SK-N-SH (cell line): ENCODE measurements at regions not wholly inside any gene's neighbourhood (a gene's known extent, or its start where the extent isn't known, plus 50 kb on each side); places are given as distances from the start of the nearest gene placed in this dataset.

Source experiments
- CTCF ChIA-PET: fragments of 300-600, 350-600 bp; formaldehyde crosslinking; extraction: SDS; loops from one replicate; lab custom pipeline; 2021; lab: Yijun Ruan, JAX
- POLR2A ChIA-PET: fragments of 350-600 bp; sonication (Branson Sonifier 250); formaldehyde crosslinking; extraction: SDS; loops from one replicate; lab custom pipeline; 2020; ENCODE audit warnings: antibody characterized with exemption, inconsistent platforms; lab: Yijun Ruan, JAX
- DNase-seq: peaks from one replicate; pipeline ENCODE4 v3.0.0; 2012
- H2AFZ ChIP-seq: fragments of 200-600 bp; sonication (generic); 2 replicates; pipeline ENCODE4 v1.8.1; 2016; ENCODE audit warnings: antibody characterized with exemption, mild to moderate bottlenecking, low read depth
- H3F3A ChIP-seq: fragments of 200-600 bp; sonication (generic); replicated peaks from 2 replicates; pipeline ENCODE3; 2016; ENCODE audit warnings: antibody characterized with exemption, mild to moderate bottlenecking; ENCODE audit not compliant: insufficient read depth
- H3K27ac ChIP-seq, 2 experiments: fragments of 200-500 bp in 1 of 2; fragments of 200-600 bp in 1 of 2; sonication (Bioruptor generic) in 1 of 2; sonication (generic), shearing (Covaris generic) in 1 of 2; 2 replicates each; pipeline versions ENCODE4 v1.5.1 to v1.6.1; 2014 to 2016; ENCODE audit warnings: low read depth in 2 of 2, inconsistent platforms in 1 of 2, low read length in 1 of 2, mild to moderate bottlenecking in 1 of 2, mixed read lengths in 1 of 2
- H3K27me3 ChIP-seq: fragments of 200-600 bp; sonication (generic), shearing (Covaris generic); 2 replicates; pipeline ENCODE4 v1.6.1; 2016; ENCODE audit warnings: mixed run types; ENCODE audit not compliant: insufficient read depth
- H3K36me3 ChIP-seq, 2 experiments: fragments of 200-500 bp in 1 of 2; fragments of 200-600 bp in 1 of 2; sonication (Bioruptor generic) in 1 of 2; sonication (generic) in 1 of 2; replicated peaks in 1 of 2; 2 replicates each; pipeline versions ENCODE3 to v1.5.1; 2014 to 2016; ENCODE audit warnings: low read length in 1 of 2, mild to moderate bottlenecking in 1 of 2; ENCODE audit not compliant: insufficient read depth in 2 of 2, control insufficient read depth in 1 of 2
- H3K4me1 ChIP-seq, 2 experiments: fragments of 200-500 bp in 1 of 2; fragments of 200-600 bp in 1 of 2; sonication (Bioruptor generic) in 1 of 2; sonication (generic), shearing (Covaris generic) in 1 of 2; 2 replicates each; pipeline versions ENCODE4 v1.5.1 to v1.6.1; 2014 to 2016; ENCODE audit warnings: low read depth in 1 of 2, low read length in 1 of 2, mixed run types in 1 of 2; ENCODE audit not compliant: insufficient read depth in 2 of 2, control insufficient read depth in 1 of 2
- H3K4me2 ChIP-seq: fragments of 200-600 bp; sonication (generic), shearing (Covaris generic); 2 replicates; pipeline ENCODE4 v1.6.1; 2017; ENCODE audit warnings: mixed run types
- H3K4me3 ChIP-seq, 2 experiments: fragments of 200-500 bp in 1 of 2; fragments of 200-600 bp in 1 of 2; sonication (Bioruptor generic) in 1 of 2; sonication (generic), shearing (Covaris generic) in 1 of 2; 2 replicates each; pipeline versions ENCODE4 v1.5.1 to v1.8.1; 2014 to 2016; ENCODE audit warnings: low read depth in 2 of 2, inconsistent platforms in 1 of 2, low read length in 1 of 2, mild to moderate bottlenecking in 1 of 2, mixed read lengths in 1 of 2, moderate library complexity in 1 of 2
- H3K79me2 ChIP-seq: fragments of 200-600 bp; sonication (generic); 2 replicates; pipeline ENCODE4 v1.8.1; 2017; ENCODE audit warnings: mild to moderate bottlenecking; ENCODE audit not compliant: insufficient read depth
- H3K9ac ChIP-seq: fragments of 200-600 bp; sonication (generic); 2 replicates; pipeline ENCODE4 v1.6.1; 2017; ENCODE audit warnings: mixed run types
- H3K9me2 ChIP-seq: fragments of 200-600 bp; sonication (generic); 2 replicates; pipeline ENCODE4 v1.6.1; 2017; ENCODE audit warnings: mixed run types
- H3K9me3 ChIP-seq: fragments of 200-600 bp; sonication (generic); 2 replicates; pipeline ENCODE4 v1.6.1; 2017; ENCODE audit warnings: mixed run types, mild to moderate bottlenecking, moderate library complexity
- H4K20me1 ChIP-seq: fragments of 200-600 bp; sonication (generic); 2 replicates; pipeline ENCODE4 v1.6.1; 2017; ENCODE audit warnings: mild to moderate bottlenecking, mixed run types; ENCODE audit not compliant: insufficient read depth
- ELF1 ChIP-seq: IDR thresholded peaks from 2 replicates; pipeline ENCODE4 v1.4.0; 2012
- EP300 ChIP-seq, 2 experiments: IDR thresholded peaks; 2 replicates each; pipeline versions ENCODE4 v1.4.0 to v1.6.1; 2012; ENCODE audit warnings: borderline replicate concordance in 1 of 2, low read depth in 1 of 2, low read length in 1 of 2
- FOSL2 ChIP-seq: IDR thresholded peaks from 2 replicates; pipeline ENCODE4 v1.4.0; 2012; ENCODE audit warnings: low read depth, mild to moderate bottlenecking, moderate library complexity, borderline replicate concordance
- FOXJ3 ChIP-seq: sonication (generic); formaldehyde crosslinking; IDR thresholded peaks from 2 replicates; pipeline ENCODE4 v1.5.1; 2020; ENCODE audit warnings: mild to moderate bottlenecking, missing genetic modification reagents
- MXI1 ChIP-seq: IDR thresholded peaks from 2 replicates; pipeline ENCODE4 v1.6.1; 2012; ENCODE audit warnings: mild to moderate bottlenecking, low read depth, low read length, improper control_type of control experiment
- NRF1 ChIP-seq: IDR thresholded peaks from 2 replicates; pipeline ENCODE4 v1.6.1; 2012; ENCODE audit warnings: low read depth, mild to moderate bottlenecking, low read length
- SIN3A ChIP-seq: IDR thresholded peaks from 2 replicates; pipeline ENCODE4 v1.6.1; 2012; ENCODE audit warnings: low read depth, mild to moderate bottlenecking, low read length, moderate library complexity, borderline replicate concordance
- TCF12 ChIP-seq: IDR thresholded peaks from 2 replicates; pipeline ENCODE4 v1.4.0; 2012
- YY1 ChIP-seq: IDR thresholded peaks from 2 replicates; pipeline ENCODE4 v1.4.0; 2012; ENCODE audit warnings: low read depth, mild to moderate bottlenecking
- WGBS: methylation state at CpG from one replicate; pipeline ENCODE4 v1.1.6; 2017; ENCODE audit warnings: low lambda C conversion rate; 5-methylcytosine and 5-hydroxymethylcytosine counted together
- TF ChIP-seq, protein P1 (sequence below): IDR thresholded peaks from 2 replicates; pipeline ENCODE4 v1.6.1; 2012; ENCODE audit warnings: mild to moderate bottlenecking, low read depth, low read length, moderate library complexity
- TF ChIP-seq, protein P2 (sequence below): fragments of 150-350 bp; IDR thresholded peaks from 2 replicates; pipeline ENCODE4 v1.6.1; 2017; ENCODE audit warnings: antibody characterized with exemption, low read length, low read depth, borderline replicate concordance
- TF ChIP-seq, protein P3 (sequence below): IDR thresholded peaks from 2 replicates; pipeline ENCODE4 v1.4.0; 2012; ENCODE audit warnings: low read depth, borderline replicate concordance

DNA sequence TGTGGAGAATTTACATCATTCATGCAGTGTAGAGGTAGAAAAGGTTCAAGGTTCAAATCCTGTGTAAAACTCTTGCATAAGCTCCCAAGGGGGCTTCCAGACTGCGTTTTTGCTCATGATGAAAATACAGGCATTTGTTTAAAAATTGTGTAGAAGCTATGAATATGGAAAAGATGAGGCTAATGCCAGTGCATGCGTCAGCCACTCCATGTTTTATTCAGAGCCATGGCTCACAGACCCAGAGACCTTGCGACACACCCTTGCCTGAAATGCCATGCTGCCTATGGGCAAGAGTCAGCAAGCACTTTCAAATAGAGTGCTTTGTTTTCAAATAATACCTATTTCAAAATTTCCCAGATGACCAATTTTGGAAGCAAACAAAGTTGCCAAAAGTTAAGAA, 262.3 kb downstream of the TRIB2 start:
- Histone ChIP-seq H3K9me2 (no peaks in the 10 kb centered on the region), H3K4me2 (no peak overlapping the region), H3K4me3 (no peak overlapping the region), H4K20me1 (no peaks in the 10 kb centered on the region), H3K9ac (no peak overlapping the region), H3K79me2 (no peaks in the 10 kb centered on the region), H3F3A (peaks cover 10% of the 10 kb centered on the region), H3K9me3 (no peaks in the 10 kb centered on the region), H3K27ac (peak overlapping the region in 1 of 2 experiments; percentile 64; a peak in 2 of 4 replicates), H3K27me3 (no peaks in the 10 kb centered on the region), H3K36me3 (no peaks in the 10 kb centered on the region), H3K4me1 (peaks cover 17 to 44% of the 10 kb centered on the region in 2 experiments; a peak in 3 of 4 replicates), H2AFZ (no peak overlapping the region)
- POLR2A ChIA-PET, result no interaction called here
- CTCF ChIA-PET, result interaction anchor here (0.6 to 3.1 kb wide), 4 partner anchors 12 to 48 kb away, joined by 3 to 15 read pairs (median 5); no protein-coding TSS in a partner anchor
- no peak for DNase-seq
- 86% methylated on average over 3 of the region's 3 CpGs for WGBS
- TF ChIP-seq, protein P1, sequence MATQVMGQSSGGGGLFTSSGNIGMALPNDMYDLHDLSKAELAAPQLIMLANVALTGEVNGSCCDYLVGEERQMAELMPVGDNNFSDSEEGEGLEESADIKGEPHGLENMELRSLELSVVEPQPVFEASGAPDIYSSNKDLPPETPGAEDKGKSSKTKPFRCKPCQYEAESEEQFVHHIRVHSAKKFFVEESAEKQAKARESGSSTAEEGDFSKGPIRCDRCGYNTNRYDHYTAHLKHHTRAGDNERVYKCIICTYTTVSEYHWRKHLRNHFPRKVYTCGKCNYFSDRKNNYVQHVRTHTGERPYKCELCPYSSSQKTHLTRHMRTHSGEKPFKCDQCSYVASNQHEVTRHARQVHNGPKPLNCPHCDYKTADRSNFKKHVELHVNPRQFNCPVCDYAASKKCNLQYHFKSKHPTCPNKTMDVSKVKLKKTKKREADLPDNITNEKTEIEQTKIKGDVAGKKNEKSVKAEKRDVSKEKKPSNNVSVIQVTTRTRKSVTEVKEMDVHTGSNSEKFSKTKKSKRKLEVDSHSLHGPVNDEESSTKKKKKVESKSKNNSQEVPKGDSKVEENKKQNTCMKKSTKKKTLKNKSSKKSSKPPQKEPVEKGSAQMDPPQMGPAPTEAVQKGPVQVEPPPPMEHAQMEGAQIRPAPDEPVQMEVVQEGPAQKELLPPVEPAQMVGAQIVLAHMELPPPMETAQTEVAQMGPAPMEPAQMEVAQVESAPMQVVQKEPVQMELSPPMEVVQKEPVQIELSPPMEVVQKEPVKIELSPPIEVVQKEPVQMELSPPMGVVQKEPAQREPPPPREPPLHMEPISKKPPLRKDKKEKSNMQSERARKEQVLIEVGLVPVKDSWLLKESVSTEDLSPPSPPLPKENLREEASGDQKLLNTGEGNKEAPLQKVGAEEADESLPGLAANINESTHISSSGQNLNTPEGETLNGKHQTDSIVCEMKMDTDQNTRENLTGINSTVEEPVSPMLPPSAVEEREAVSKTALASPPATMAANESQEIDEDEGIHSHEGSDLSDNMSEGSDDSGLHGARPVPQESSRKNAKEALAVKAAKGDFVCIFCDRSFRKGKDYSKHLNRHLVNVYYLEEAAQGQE, result no peak
- no peak for TF ChIP-seq YY1
- TF ChIP-seq, protein P2, sequence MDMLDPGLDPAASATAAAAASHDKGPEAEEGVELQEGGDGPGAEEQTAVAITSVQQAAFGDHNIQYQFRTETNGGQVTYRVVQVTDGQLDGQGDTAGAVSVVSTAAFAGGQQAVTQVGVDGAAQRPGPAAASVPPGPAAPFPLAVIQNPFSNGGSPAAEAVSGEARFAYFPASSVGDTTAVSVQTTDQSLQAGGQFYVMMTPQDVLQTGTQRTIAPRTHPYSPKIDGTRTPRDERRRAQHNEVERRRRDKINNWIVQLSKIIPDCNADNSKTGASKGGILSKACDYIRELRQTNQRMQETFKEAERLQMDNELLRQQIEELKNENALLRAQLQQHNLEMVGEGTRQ, result no peak
- no peak for TF ChIP-seq NRF1
- TF ChIP-seq SIN3A, result no peak
- no peak for TF ChIP-seq TCF12
- no peak for TF ChIP-seq FOXJ3
- no peak for TF ChIP-seq FOSL2
- TF ChIP-seq, protein P3, sequence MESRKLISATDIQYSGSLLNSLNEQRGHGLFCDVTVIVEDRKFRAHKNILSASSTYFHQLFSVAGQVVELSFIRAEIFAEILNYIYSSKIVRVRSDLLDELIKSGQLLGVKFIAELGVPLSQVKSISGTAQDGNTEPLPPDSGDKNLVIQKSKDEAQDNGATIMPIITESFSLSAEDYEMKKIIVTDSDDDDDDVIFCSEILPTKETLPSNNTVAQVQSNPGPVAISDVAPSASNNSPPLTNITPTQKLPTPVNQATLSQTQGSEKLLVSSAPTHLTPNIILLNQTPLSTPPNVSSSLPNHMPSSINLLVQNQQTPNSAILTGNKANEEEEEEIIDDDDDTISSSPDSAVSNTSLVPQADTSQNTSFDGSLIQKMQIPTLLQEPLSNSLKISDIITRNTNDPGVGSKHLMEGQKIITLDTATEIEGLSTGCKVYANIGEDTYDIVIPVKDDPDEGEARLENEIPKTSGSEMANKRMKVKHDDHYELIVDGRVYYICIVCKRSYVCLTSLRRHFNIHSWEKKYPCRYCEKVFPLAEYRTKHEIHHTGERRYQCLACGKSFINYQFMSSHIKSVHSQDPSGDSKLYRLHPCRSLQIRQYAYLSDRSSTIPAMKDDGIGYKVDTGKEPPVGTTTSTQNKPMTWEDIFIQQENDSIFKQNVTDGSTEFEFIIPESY, result no peak
- TF ChIP-seq ELF1, result no peak
- no peak for TF ChIP-seq EP300 (IDR thresholded peaks at IDR 0.05; ENCODE audit: borderline replicate concordance in 1 of 2, low read depth in 1 of 2, low read length in 1 of 2)
- TF ChIP-seq MXI1, result no peak
